Esophagus muscularis mucosa (tissue), 3 donors: ENCODE measurements at regions not wholly inside any gene's neighbourhood (a gene's known extent, or its start where the extent isn't known, plus 50 kb on each side); places are given as distances from the start of the nearest gene placed in this dataset.

Experiments
- POLR2A ChIP-seq: fragments of 450-650 bp; IDR thresholded peaks from one replicate; pipeline ENCODE4 v1.6.1; 2017; ENCODE audit warnings: antibody characterized with exemption, moderate library complexity, mild to moderate bottlenecking, low read depth
- POLR2AphosphoS5 ChIP-seq, 2 donors: sonication (generic); formaldehyde crosslinking; IDR thresholded peaks; one replicate each; pipeline ENCODE4 v1.6.1; 2017; ENCODE audit warnings: antibody characterized with exemption in 2 of 2
- TF ChIP-seq, protein P1 (sequence below), 3 experiments: fragments of 200-600 bp in 2 of 3; fragments of 450-650 bp in 1 of 3; sonication (generic) in 2 of 3; IDR thresholded peaks; one replicate each; pipeline ENCODE4 v1.5.1; 2017 to 2019; ENCODE audit warnings: antibody characterized with exemption in 3 of 3, mild to moderate bottlenecking in 2 of 3, moderate library complexity in 1 of 3

DNA sequence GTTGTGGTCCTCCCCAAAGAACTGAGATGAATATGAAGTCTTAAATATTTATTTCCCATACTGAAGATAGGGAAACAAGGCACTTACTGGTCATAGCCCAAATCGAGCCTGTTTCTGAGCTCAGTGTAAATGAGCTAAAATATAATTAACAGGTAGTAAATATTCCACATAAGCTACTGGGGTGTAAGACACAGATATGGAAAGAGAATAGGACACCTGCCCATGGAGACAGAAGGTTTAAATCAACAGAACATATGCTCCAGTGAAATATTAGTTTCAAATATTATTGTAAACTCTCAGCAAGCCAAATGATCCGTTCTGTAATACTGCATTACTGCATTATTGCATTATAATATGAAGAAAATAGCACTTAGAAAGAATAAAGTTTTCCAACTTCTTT is 537.9 kb downstream of the ANKRD7 start:
- TF ChIP-seq, protein P1, sequence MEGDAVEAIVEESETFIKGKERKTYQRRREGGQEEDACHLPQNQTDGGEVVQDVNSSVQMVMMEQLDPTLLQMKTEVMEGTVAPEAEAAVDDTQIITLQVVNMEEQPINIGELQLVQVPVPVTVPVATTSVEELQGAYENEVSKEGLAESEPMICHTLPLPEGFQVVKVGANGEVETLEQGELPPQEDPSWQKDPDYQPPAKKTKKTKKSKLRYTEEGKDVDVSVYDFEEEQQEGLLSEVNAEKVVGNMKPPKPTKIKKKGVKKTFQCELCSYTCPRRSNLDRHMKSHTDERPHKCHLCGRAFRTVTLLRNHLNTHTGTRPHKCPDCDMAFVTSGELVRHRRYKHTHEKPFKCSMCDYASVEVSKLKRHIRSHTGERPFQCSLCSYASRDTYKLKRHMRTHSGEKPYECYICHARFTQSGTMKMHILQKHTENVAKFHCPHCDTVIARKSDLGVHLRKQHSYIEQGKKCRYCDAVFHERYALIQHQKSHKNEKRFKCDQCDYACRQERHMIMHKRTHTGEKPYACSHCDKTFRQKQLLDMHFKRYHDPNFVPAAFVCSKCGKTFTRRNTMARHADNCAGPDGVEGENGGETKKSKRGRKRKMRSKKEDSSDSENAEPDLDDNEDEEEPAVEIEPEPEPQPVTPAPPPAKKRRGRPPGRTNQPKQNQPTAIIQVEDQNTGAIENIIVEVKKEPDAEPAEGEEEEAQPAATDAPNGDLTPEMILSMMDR (IDR thresholded peaks at IDR 0.05): no peak
- TF ChIP-seq POLR2AphosphoS5 (IDR thresholded peaks at IDR 0.05): no peak
- no peak for TF ChIP-seq POLR2A
